DMS114 treated with DMSO at 0.1 percent for 48 hours (cell line): ENCODE measurements at regions not wholly inside any gene's neighbourhood (a gene's known extent, or its start where the extent isn't known, plus 50 kb on each side); places are given as distances from the start of the nearest gene placed in this dataset.
"Not testable (repeated sequence)": the region's sequence is repeated elsewhere in the genome, so short reads cannot be mapped to it uniquely, and the experiment has no call there.

ENCODE experiments used
- DNase-seq: peaks from one replicate; lab custom pipeline; 2025; ENCODE audit not compliant: unreplicated experiment; lab: John Stamatoyannopoulos, UW

DNA sequence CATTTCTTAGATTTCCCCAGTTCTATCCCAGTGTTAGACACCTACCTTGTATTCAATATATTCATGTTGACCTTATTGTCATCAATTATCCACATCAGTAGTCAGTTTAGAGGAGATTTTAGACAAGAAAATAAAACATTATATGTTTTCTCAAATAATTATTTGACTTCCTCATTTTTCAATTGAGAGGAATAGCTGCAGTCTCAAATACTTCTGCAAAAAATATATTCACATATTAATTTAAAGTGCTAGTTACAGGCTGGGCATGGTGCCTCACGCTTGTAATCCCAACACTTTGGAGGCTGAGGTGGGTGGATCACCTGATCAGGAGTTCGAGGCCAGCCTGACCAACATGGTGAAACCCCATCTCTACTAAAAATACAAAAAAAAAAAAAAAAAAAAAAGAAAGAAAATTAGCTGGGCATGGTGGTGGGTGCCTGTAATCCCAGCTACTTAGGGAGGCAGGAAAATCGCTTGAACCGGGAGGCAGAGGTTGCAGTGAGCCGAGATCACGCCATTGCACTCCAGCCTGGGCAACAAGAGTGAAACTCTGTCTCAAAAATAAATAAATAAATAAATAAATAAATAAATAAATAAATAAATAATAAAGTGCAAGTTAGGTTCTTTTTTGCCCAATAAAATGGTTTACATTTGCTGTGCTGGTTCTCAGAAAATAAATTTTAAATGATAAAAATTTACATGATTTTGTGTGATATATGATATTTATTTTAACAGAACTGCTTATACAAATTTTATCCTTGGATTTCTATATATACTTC is 565.3 kb upstream of the GOLIM4 start:
- DNase-seq = not testable (repeated sequence)

DNA sequence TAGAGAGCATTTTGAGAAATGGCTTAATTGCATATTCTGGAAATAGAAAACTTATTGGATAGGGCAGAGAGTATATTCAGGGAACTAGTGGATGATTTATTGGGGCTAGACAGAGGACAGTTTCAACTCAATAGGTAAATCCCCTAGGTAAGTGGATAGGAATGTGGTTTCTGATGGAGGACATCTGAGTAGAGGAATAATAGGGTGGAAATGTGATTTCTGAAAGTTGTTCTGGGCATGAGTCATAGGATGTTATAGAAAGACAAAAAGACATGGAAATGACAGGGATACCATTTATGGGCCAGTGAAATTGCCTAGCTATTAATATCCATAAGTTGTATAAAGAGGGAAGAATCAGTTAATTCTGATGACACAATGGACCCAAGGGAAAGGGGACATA is 563.3 kb upstream of the GOLIM4 start:
- DNase-seq = no peak

DNA sequence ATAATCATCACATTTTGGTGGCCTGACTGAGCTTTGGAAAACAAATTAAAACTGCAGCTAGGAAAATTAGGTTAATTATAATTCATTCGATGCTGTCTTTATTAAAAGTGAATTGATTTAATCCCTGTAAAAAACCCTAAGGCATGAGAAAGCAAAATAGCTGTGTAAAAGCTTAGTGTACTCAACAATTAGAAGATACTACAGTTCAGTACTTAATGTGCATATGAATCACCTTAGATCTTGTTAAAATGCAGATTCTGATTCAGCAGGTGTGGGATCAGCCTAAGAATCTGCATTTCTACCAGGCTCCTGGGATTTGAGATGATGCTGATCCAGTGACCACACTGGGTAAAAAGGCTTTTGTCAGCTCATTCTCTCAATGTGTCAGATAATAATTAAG is 559.9 kb upstream of the GOLIM4 start:
- no peak for DNase-seq

DNA sequence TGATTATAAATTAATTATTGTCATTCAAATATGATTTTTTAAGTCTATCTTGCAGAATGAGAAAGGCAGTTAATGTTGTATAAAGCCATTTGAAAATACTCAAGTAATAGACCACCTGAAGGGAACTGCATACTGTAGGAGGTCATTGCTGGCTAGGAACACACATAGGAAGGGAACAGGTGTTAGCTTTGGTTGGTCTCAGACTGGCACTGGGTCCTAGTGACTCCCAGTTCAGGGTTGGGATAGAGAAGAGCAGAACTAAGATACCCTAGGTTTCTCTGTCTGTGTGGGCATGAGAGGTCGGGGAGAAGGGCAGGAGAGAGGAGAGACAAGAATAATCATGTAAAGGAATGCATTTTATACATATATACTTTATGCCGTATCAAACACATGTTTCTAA is 559.0 kb upstream of the GOLIM4 start:
- DNase-seq = no peak

DNA sequence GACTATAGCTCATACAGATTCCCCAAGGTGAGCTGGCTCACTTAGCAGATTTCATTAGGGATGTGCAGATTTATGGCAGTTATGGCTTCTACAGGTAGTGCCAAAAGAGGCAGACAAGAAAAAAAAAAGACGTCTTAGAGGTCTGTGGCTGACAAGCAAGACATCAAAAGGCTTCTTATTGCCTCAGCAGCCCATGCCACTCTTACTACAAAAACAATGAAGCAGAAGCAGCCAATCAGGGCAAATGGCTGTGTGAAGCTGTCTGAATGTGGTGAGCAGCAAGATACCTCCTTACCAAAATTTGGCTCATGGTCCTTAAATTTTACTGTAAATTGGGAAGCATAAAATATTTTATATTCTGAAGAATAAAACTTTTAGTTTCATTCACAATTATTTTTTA is 557.5 kb upstream of the GOLIM4 start:
- DNase-seq = no peak

DNA sequence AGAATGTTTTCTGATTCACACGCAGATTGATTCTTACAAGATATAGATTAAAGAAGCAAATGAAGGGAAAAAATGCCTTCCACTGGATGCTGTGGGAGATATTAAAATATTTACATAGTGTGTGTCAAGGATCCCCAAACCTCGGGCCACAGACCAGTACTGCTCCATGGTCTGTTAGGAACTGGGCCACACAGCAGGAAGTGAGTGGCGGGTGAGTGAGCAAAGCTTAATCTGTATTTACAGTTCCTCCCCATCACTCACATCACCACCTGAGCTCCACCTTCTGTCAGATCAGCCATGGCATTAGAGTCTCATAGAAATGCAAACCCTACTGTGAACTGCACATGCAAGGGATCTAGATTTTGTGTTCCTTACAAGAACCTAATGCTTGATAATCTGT is 552.6 kb upstream of the GOLIM4 start:
- no peak for DNase-seq

DNA sequence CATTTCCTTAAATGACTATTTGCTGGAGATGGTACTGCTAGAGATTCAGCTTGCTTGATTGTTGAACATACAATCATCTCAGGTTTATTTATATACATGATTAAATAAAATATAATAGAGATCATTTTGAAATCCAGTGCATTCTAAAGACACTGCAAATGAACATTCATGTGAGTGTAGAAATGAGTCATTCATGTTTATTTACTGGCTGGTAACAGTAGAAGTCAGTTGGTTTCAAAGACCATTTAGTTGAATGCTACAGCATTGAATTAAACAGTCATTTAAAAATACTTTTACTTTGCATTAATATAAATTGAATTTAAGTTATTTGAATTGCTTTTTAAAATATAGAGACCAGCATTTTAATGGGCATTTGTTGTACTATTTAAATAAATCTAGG is 551.9 kb upstream of the GOLIM4 start:
- no peak for DNase-seq

DNA sequence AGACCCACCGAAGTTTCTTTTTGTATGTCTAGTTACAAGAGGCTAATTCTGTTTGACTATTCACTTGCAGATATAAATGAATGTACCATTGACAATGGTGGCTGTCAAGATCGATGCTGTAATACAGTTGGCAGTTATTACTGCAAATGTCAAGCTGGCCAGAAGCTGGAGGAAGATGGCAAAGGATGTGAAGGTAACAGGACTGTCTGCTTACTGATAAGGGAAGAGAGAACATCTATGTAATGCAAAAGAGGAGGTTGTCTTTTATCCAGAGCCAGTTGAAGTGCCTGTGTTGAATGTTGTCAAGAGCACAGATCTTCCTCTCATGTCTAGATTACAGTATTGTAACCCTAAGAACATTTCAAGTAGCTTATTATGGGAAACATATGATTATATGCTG is 549.5 kb upstream of the GOLIM4 start:
- no peak for DNase-seq

DNA sequence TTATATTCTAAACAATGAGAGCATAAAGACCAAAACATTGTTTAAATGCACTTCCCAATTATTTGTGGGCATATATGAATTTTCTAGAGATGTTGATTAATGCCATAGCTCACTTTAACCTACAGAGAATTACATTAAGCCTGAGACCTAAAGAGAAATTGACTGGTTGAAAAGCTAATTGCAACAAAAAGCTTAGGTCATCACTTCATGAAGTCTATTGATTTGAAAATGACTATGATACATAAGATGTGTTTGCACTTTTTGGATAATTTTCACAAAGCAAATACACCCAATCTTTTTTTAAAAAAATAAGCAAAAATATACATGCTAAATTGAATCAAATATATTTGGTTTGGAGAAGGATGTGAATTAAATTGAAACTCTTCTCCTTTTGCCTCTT is 532.8 kb upstream of the GOLIM4 start:
- no peak for DNase-seq

DNA sequence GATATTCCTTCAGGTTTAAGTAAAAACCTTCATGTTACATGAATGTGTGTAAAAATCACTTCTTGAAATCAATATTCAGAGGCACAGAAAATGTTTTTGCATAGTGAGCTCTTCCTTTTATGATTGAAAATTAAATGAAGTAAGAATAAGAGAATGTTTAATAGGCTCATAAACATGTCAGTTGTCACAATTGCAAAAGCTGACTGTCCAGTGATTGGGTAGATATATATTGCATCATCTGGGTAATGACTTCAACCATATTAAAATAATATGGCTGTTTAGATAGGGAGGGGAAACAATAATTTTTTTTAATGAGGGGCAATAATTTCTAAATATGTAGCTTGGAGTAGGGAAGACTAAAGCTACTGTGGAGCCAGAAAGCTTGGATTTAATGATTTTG is 529.8 kb upstream of the GOLIM4 start:
- DNase-seq = no peak

DNA sequence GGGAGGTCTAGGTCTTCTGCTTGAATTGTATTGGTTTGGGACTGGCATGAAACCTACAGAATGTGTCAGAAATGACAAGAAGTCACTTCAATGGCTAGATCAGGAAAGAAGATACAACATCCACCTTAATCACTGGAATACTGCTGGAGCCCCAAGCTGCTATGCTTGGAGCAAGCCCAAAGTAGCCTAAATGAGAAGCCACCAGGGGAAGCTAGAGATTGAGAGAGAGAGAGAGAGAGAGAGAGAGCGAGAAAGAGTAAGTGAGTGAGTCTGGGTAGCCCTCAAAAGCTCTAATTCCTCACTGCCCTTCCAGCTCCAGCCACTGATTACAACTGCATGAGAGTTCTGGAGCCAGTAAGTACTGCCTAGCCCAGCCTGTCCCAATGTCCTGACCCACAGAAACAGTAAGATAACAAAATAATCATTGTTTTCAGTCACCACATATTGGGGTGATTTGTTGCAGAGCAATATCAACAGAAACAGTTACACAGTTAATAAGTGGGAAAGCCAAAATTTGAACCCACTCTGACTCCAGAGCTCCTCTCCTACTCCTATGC is 529.2 kb upstream of the GOLIM4 start:
- no peak for DNase-seq

DNA sequence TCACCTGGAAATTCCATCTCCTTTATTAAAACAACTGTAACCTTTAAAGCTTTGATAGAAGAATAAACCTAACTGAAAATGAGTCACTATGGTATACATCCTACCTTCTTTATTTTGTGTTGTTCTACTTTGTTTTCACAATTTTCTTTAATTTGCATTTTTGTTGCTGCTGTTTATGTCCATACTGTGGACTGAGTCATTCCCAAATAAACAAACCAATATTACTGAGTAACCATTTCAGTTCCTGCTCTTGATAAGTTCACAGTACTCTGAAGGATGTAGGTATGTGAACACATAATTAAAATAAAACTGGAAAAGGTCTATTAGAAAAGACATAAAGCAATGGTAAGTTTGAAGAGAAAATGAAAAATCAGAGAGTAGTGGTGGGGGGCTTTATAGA is 528.5 kb upstream of the GOLIM4 start:
- DNase-seq = no peak

DNA sequence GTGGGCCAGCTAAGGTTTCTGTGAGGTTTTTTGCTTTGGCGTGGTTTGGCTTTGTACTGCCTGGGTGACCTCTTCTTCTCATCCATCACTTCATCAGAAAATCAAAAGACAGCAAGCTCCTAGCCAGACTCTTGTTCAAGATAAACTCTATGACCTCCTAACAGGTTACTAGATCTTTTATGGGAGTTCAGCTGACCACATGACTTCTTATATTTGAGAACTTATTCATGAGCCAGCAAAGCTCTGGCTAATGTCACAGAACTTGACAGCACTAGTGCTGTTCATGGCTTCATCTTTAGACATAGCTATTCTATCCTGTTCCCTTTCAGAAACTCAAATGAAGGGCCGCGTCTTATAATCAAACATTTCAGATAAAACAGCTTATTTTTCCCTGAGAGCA is 527.1 kb upstream of the GOLIM4 start:
- no peak for DNase-seq

DNA sequence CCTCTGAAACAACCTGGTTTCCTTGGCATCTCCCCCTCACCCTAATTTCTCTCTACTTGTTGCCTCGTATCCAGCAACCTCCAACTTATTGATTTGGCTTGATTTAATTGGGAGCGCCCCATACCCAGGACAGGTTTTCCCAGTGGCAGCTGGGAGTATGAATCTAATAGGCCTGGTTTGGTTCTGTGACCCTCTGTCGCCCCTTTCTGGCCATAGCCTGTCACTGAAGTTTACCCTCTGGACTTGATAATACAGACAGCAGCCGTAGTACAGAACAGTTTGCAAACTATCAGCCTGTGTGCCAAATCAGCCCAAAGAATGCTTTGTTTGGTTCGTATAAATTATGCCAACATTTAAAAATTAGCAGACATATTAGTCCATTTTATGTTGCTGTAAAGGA is 525.1 kb upstream of the GOLIM4 start:
- no peak for DNase-seq

DNA sequence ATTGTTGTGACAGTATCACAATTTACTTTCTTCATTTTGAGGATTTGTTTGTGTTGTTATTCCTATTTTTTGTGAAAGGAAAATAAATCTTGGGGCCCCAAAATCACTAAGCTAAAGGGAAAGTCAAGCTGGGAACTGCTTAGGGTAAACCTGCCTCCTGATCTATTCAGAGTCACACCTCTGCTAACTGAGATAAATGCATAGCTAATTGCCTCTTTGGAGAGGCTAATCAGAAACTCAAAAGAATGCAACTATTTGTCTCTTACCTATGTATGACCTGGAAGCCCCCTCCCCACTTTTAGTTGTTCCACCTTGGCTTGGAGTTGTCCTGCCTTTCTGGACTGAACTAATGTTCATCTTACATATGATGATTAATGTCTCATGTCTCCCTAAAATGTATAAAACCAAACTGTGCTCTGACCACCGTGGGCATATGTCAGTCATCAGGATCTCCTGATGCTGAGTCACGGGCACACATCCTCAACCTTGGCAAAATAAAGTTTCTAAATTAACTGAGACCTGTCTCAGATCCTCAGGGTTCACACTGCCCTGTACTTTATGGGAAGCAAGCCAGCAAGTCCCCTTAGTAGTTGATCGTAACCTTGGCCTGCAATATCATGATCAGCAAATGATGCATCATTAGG is 523.2 kb upstream of the GOLIM4 start:
- DNase-seq = no peak

DNA sequence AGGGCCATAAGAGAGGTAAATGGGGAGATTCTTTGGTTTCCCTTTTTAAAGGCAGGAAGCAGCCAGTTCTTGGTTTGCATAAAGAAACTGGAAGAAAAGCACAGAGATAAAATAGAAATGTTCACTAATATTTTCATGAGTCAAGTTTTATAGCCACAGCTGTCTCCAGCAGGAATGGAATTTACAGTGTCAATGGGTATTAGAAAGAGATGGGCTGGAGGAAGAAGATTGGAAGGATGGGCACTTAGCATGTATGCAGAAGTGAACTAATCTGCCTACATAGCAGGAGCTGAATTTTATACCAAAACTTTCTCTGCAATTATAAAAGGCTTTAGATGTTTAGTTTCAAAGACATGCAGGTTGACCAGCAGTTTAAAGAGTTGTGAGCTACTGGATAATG is 521.9 kb upstream of the GOLIM4 start:
- no peak for DNase-seq

DNA sequence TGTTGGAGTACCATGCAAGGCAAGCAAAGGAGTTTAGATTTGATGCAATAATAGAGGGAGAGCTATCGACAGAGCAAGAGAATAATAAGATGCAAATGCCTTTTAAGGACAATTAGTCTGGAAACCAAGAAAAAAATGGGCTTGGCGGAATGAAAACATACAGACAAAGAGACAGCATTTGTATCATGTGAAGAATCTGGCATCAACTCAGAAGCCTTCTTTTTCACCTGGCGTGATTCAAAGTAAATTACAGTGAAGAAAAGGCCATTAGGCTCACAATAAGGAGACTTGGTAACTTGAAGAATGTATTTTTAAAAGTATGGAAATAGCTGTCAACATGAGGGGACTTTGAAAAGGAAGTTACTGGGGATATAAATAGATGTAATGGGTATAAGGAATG is 521.2 kb upstream of the GOLIM4 start:
- DNase-seq = no peak

DNA sequence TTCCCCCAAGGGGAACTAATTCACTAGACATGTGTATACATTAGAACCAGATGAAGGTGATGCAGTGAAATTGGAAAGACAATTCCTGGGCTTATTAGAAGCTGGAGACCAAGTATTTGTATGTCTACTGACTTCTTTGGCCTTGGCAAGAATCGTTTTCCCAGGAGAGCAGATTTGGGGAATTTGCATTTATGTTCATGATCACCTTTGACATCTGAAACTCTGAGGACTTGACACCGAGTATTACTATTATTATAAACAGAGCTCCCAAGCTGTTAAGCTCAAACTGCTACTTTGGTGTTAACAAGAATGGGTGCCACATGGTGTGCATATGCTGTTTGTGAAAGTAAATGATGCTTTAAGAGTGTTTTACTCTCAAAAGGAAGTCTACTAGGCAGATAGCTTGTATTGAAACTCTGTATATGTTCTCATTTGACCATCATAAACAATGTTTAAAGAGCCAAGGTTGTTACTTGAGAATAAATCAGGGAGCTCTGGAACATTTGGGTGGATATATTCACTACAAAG is 519.8 kb upstream of the GOLIM4 start:
- DNase-seq = no peak

DNA sequence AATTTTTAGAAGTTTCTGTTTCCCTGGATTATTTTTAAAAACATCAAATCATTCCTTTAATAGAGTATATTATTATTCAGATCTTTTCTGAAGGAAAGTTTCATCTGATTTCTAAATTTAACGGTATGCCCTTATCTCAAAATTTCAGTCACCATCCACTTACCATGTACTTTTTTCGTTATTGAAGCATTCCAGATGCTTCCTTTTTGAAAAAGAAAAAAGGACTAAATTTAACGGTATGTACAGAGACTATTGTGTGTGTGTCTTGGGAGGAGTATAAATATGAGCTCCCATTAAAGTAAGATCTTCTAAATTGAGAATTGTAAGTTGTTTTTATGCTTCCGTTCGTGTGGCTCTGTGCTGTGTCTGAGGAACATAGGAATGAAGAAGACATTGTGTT is 517.4 kb upstream of the GOLIM4 start:
- no peak for DNase-seq

DNA sequence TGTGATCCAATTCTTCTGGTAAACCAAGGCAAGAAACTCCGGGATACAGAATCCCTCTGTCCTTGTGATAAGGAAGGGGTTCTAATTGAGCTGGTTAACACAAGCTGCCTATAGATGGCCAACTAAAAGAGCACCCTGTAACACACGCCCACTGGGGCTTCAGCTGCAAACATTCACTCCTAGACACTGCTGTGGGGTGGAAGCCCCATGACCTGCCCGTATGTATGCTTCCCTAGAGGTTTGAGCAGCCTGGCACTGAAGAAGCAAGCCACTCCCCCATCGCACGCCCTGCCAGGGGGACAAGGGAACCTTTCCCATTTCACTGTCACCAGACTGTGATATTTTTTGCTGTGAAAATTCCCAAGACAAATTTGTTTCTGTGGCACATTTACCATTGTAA is 516.9 kb upstream of the GOLIM4 start:
- DNase-seq = no peak

DNA sequence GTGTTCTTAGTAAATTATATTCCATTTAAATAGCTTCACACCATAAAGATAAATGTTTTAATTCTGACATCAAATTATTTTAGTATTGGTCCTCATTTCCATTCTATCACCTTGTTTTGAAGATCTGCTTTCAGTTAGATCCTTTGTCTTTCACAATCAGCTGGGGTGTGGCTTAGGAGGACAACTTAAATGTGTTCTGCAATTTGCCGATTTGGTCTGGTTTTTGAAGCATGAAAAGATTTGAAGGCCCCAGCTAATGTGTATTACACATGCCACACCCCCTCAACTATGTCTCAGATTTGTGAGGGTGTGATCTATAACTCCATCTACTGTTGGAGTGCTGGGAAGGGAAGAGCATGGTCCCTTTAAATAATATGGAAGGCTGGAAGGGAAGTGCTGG is 516.1 kb upstream of the GOLIM4 start:
- DNase-seq = no peak

DNA sequence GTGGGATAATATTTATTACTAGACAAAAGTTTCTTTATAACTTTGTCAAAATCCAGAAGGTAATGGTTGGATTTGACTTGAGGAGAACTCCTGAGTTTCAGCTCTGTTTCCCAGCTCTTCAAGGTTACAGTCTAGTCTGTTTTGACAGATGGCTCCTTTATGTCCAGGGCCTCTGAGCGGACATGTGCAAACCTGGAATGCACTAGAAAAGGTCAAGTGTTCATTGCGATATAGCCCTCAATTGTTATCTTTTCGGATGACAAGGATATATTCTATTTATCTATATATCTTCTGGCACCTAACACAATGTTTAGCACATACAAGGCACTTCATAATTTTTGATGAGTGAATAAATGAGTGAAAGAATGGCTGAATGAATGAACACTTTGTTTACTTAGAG is 513.2 kb upstream of the GOLIM4 start:
- DNase-seq = no peak
